ENCODE measurements at regions not wholly inside any gene's neighbourhood (a gene's known extent, or its start where the extent isn't known, plus 50 kb on each side); places are given as distances from the start of the nearest gene placed in this dataset.

- TF ChIP-seq, protein P1, sequence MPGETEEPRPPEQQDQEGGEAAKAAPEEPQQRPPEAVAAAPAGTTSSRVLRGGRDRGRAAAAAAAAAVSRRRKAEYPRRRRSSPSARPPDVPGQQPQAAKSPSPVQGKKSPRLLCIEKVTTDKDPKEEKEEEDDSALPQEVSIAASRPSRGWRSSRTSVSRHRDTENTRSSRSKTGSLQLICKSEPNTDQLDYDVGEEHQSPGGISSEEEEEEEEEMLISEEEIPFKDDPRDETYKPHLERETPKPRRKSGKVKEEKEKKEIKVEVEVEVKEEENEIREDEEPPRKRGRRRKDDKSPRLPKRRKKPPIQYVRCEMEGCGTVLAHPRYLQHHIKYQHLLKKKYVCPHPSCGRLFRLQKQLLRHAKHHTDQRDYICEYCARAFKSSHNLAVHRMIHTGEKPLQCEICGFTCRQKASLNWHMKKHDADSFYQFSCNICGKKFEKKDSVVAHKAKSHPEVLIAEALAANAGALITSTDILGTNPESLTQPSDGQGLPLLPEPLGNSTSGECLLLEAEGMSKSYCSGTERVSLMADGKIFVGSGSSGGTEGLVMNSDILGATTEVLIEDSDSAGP (CRISPR knock-in tag; IDR thresholded peaks at IDR 0.05; ENCODE audit: borderline replicate concordance): no peak
- TF ChIP-seq ZBTB42 (CRISPR knock-in tag; IDR thresholded peaks at IDR 0.05): no peak
- no peak for TF ChIP-seq JDP2 (CRISPR knock-in tag; IDR thresholded peaks at IDR 0.05; ENCODE audit: borderline replicate concordance)
- no peak for TF ChIP-seq ONECUT2 (CRISPR knock-in tag; IDR thresholded peaks at IDR 0.05)
- TF ChIP-seq ZC3H13 (CRISPR knock-in tag; IDR thresholded peaks at IDR 0.05): no peak
- TF ChIP-seq ARHGAP35 (CRISPR knock-in tag; IDR thresholded peaks at IDR 0.05; ENCODE audit: borderline replicate concordance): no peak
- no peak for TF ChIP-seq ZNF691 (CRISPR knock-in tag; IDR thresholded peaks at IDR 0.05; ENCODE audit: borderline replicate concordance, low read depth)
- no peak for TF ChIP-seq ZNF121 (CRISPR knock-in tag; IDR thresholded peaks at IDR 0.05)
Observed at GRCh38 chr5:165184183-165184582, 1678.8 kb downstream of the MAT2B start (continued).

DNA sequence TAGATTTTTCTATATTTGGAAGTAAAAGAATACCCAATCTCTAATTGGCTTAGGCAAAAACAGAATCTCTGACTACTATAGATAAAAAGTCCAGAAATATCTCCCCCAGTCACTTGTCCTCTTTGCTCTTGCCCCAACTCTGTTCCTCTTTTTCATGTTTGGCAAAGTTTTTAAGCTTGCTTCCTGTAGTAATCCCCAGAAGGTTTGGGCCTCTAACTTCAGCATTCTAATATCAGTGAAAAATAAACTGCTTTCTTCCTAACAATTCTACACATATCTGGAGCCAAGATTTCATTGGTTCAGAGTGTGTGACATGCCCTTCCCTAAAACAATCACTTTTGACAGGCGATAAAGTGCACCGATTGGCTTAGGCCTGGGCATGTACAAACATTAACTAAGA is 1680.3 kb downstream of the MAT2B start:
- in situ Hi-C loops (cut with HindIII; ENCODE audit: extremely low pct_ligation_motif_present, low pct_unique_long_range_greater_than_20kb) (no loop called here), intact Hi-C loops (cut with micrococcal nuclease; ENCODE audit: unreplicated experiment) (no loop called here)
- Histone ChIP-seq H3K36me3 (replicated peaks in 1 of 2; ENCODE audit: control insufficient read depth in 1 of 2, insufficient read depth in 2 of 2, low read length in 2 of 2) (no peaks in the 10 kb centered on the region), H3K27ac (ENCODE audit: extremely low read length, insufficient read depth, low read length) (no peak overlapping the region), H3K4me3 (replicated peaks in 1 of 3; ENCODE audit: insufficient read depth in 1 of 3, low read depth in 2 of 3, low read length in 3 of 3) (no peak overlapping the region), H3K4me1 (ENCODE audit: insufficient read depth, low read length) (no peaks in the 10 kb centered on the region), H3K27me3 (ENCODE audit: control insufficient read depth in 1 of 2, insufficient read depth in 2 of 2, low read length in 2 of 2) (no peaks in the 10 kb centered on the region; a peak in 1 of 5 replicates), H2AFZ (ENCODE audit: low read length) (no peak overlapping the region), H4K20me1 (ENCODE audit: insufficient read depth, low read length) (no peaks in the 10 kb centered on the region), H3K79me2 (ENCODE audit: insufficient read depth, low read length) (no peaks in the 10 kb centered on the region), H3K9ac (ENCODE audit: insufficient read depth, low read depth, low read length) (no peak overlapping the region), H3K9me3 (ENCODE audit: low read length) (peaks cover 78% of the 10 kb centered on the region), H3K4me2 (ENCODE audit: low read depth, low read length) (no peak overlapping the region)
- ChIA-PET POLR2A (no interaction called here), CTCF (ENCODE audit: low intra/inter-chr PET ratio, low total read pairs) (no interaction called here)
- ATAC-seq (no peak), FAIRE-seq (no peak), DNase-seq (ENCODE audit: low spot score) (no peak)
- BruUV-seq (replicated peaks): no TSS peak
- TF ChIP-seq MEF2D (CRISPR knock-in tag; IDR thresholded peaks at IDR 0.05) (no peak), ZNF329 (CRISPR knock-in tag; IDR thresholded peaks at IDR 0.05; ENCODE audit: low read depth) (no peak), NKX3-1 (CRISPR knock-in tag; IDR thresholded peaks at IDR 0.05) (no peak), NFIB (CRISPR knock-in tag; IDR thresholded peaks at IDR 0.05; ENCODE audit: borderline replicate concordance) (no peak), ZNF101 (CRISPR knock-in tag; IDR thresholded peaks at IDR 0.05; ENCODE audit: borderline replicate concordance, low read depth) (no peak), ZNF282 (IDR thresholded peaks at IDR 0.05; ENCODE audit: partially characterized antibody) (no peak), PRMT3 (CRISPR knock-in tag; IDR thresholded peaks at IDR 0.05; ENCODE audit: borderline replicate concordance, low read depth) (no peak), POLR2A (IDR thresholded peaks at IDR 0.05; ENCODE audit: insufficient read depth in 1 of 2, low read depth in 2 of 2, low read length in 2 of 2) (no peak), RBM22 (optimal IDR thresholded peaks at IDR 0.05; ENCODE audit: low read length) (no peak), ZNF672 (CRISPR knock-in tag; IDR thresholded peaks at IDR 0.05) (no peak), HMG20B (CRISPR knock-in tag; conservative IDR thresholded peaks at IDR 0.05) (no peak), ZNF781 (CRISPR knock-in tag; IDR thresholded peaks at IDR 0.05; ENCODE audit: borderline replicate concordance, not compliant biosample characterization) (no peak), HHEX (CRISPR knock-in tag; IDR thresholded peaks at IDR 0.05) (no peak), KMT2B (CRISPR knock-in tag; IDR thresholded peaks at IDR 0.05) (no peak)
- TF ChIP-seq, protein P2, sequence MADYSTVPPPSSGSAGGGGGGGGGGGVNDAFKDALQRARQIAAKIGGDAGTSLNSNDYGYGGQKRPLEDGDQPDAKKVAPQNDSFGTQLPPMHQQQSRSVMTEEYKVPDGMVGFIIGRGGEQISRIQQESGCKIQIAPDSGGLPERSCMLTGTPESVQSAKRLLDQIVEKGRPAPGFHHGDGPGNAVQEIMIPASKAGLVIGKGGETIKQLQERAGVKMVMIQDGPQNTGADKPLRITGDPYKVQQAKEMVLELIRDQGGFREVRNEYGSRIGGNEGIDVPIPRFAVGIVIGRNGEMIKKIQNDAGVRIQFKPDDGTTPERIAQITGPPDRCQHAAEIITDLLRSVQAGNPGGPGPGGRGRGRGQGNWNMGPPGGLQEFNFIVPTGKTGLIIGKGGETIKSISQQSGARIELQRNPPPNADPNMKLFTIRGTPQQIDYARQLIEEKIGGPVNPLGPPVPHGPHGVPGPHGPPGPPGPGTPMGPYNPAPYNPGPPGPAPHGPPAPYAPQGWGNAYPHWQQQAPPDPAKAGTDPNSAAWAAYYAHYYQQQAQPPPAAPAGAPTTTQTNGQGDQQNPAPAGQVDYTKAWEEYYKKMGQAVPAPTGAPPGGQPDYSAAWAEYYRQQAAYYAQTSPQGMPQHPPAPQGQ (CRISPR knock-in tag; IDR thresholded peaks at IDR 0.05; ENCODE audit: borderline replicate concordance): no peak
- WGBS (ENCODE audit: low lambda C conversion rate): 50% methylated on average over 2 of the region's 2 CpGs
